ENCODE measurements at regions not wholly inside any gene's neighbourhood (a gene's known extent, or its start where the extent isn't known, plus 50 kb on each side); places are given as distances from the start of the nearest gene placed in this dataset.

- no peak for DNase-seq (ENCODE audit: low spot score in 2 of 2)
- Histone ChIP-seq H3K27me3 (no peaks in the 10 kb centered on the region), H3K4me3 (no peak overlapping the region), H3K4me1 (no peaks in the 10 kb centered on the region), H3K9me3 (peaks cover 19% of the 10 kb centered on the region), H3K36me3 (no peaks in the 10 kb centered on the region), H3K27ac (no peak overlapping the region)
- TF ChIP-seq CTCF (IDR thresholded peaks at IDR 0.05), result no peak
- TF ChIP-seq POLR2A (IDR thresholded peaks at IDR 0.05), result no peak
- no peak for TF ChIP-seq EP300 (IDR thresholded peaks at IDR 0.05)
- TF ChIP-seq POLR2AphosphoS5 (IDR thresholded peaks at IDR 0.05), result no peak
- WGBS, result 81% methylated on average over 1 of the region's 1 CpG
Measured at GRCh38 chr1:219726480-219727272, 113.8 kb upstream of the ZC3H11B start.

- H3K27ac ChIP-seq, result no peak overlapping the region
- H3K4me3 ChIP-seq, result no peak overlapping the region
- no peak for TF ChIP-seq POLR2AphosphoS5 (IDR thresholded peaks at IDR 0.05)
- no peak for TF ChIP-seq EP300 (IDR thresholded peaks at IDR 0.05)
- no peak for TF ChIP-seq POLR2A (IDR thresholded peaks at IDR 0.05)
- no peak for TF ChIP-seq CTCF (IDR thresholded peaks at IDR 0.05)
- H3K36me3 ChIP-seq, result no peaks in the 10 kb centered on the region
- no peak for DNase-seq (ENCODE audit: low spot score in 2 of 2)
- 67% methylated on average over 3 of the region's 5 CpGs for WGBS
- no peaks in the 10 kb centered on the region for H3K27me3 ChIP-seq
- H3K4me1 ChIP-seq, result no peaks in the 10 kb centered on the region
- H3K9me3 ChIP-seq, result peaks cover 19% of the 10 kb centered on the region
Measured at GRCh38 chr1:219724440-219724839, 111.5 kb upstream of the ZC3H11B start.

GRCh38 chr1:219717536-219717935 lies 104.6 kb upstream of the ZC3H11B start:
- H3K36me3 ChIP-seq, result no peaks in the 10 kb centered on the region
- no peak overlapping the region for H3K4me3 ChIP-seq
- 90% methylated on average over 5 of the region's 5 CpGs for WGBS
- no peak overlapping the region for H3K27ac ChIP-seq
- H3K4me1 ChIP-seq, result no peaks in the 10 kb centered on the region
- no peaks in the 10 kb centered on the region for H3K27me3 ChIP-seq
- no peaks in the 10 kb centered on the region for H3K9me3 ChIP-seq
- DNase-seq (ENCODE audit: low spot score in 2 of 2), result no peak
- TF ChIP-seq EP300 (IDR thresholded peaks at IDR 0.05), result no peak

GRCh38 chr1:219716611-219717114 lies 103.8 kb upstream of the ZC3H11B start:
- H3K36me3 ChIP-seq, result no peaks in the 10 kb centered on the region
- 98% methylated on average over 3 of the region's 3 CpGs for WGBS
- no peak for TF ChIP-seq POLR2AphosphoS5 (IDR thresholded peaks at IDR 0.05)
- TF ChIP-seq CTCF (IDR thresholded peaks at IDR 0.05), result no peak
- no peak for TF ChIP-seq EP300 (IDR thresholded peaks at IDR 0.05)
- no peak for TF ChIP-seq POLR2A (IDR thresholded peaks at IDR 0.05)

GRCh38 chr1:219713981-219714381 lies 101.1 kb upstream of the ZC3H11B start:
- Histone ChIP-seq H3K27me3 (no peaks in the 10 kb centered on the region), H3K4me1 (no peaks in the 10 kb centered on the region), H3K4me3 (no peak overlapping the region), H3K9me3 (no peaks in the 10 kb centered on the region), H3K36me3 (no peaks in the 10 kb centered on the region), H3K27ac (no peak overlapping the region)
- no peak for TF ChIP-seq POLR2AphosphoS5 (IDR thresholded peaks at IDR 0.05)
- no peak for TF ChIP-seq EP300 (IDR thresholded peaks at IDR 0.05)
- TF ChIP-seq POLR2A (IDR thresholded peaks at IDR 0.05), result no peak
- TF ChIP-seq CTCF (IDR thresholded peaks at IDR 0.05), result no peak
- DNase-seq (ENCODE audit: low spot score in 2 of 2), result no peak
- 83% methylated on average over 4 of the region's 4 CpGs for WGBS

More at GRCh38 chr1:219716611-219717114, 103.8 kb upstream of the ZC3H11B start:
- H3K27ac ChIP-seq, result no peak overlapping the region
- no peak for DNase-seq (ENCODE audit: low spot score in 2 of 2)
- H3K9me3 ChIP-seq, result no peaks in the 10 kb centered on the region
- no peaks in the 10 kb centered on the region for H3K4me1 ChIP-seq
- no peak overlapping the region for H3K4me3 ChIP-seq
- no peaks in the 10 kb centered on the region for H3K27me3 ChIP-seq
